GM19397 (cell line): ENCODE measurements at regions not wholly inside any gene's neighbourhood (a gene's known extent, or its start where the extent isn't known, plus 50 kb on each side); places are given as distances from the start of the nearest gene placed in this dataset.

Source experiments
- ATAC-seq: cut with Tn5 transposase; IDR thresholded peaks from one replicate; pipeline ENCODE4 v1.9.1; 2021; ENCODE audit warnings: mild to moderate bottlenecking, moderate library complexity; ENCODE audit not compliant: unreplicated experiment

GRCh38 chr19:31908496-31909225 lies 436.7 kb upstream of the ZNF507 start:
- ATAC-seq = no peak

DNA sequence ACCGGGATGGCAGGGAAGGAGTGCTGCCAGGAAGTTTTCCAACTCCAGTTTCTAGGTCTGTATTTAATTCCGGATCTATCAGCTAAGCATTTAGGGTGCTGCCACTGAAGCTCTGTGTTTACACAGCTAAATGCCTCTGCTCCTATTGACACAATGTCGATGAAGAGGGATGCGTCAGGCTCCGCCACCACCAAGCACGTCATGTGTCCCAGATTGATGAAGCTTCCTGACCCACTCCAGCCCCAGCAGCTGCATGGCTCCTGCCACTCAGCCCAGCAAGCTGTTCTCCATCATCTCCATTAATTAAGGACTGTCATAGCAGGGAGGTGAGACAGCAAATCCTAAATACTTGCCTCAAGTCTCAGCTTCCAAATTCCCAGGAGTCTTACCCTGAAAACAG lies 435.2 kb upstream of the ZNF507 start:
- no peak for ATAC-seq

DNA sequence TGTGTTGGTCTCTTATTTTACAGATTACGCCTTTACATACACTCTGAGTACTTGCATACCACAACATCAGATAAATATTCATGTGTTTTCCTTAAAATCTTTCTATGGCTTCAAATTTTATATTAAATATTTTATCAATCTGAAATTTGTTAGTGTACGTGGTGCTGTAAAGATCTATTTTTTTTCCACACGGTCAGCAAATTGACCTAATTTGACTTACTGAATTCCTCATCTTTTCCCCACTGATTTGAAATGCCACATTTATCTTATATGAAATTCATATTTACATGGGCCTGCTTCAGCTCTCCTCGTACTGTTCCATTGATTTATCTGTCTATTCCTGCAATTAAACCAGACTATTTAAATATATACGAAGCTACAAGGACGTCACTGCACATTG lies 433.8 kb upstream of the ZNF507 start:
- no peak for ATAC-seq

DNA sequence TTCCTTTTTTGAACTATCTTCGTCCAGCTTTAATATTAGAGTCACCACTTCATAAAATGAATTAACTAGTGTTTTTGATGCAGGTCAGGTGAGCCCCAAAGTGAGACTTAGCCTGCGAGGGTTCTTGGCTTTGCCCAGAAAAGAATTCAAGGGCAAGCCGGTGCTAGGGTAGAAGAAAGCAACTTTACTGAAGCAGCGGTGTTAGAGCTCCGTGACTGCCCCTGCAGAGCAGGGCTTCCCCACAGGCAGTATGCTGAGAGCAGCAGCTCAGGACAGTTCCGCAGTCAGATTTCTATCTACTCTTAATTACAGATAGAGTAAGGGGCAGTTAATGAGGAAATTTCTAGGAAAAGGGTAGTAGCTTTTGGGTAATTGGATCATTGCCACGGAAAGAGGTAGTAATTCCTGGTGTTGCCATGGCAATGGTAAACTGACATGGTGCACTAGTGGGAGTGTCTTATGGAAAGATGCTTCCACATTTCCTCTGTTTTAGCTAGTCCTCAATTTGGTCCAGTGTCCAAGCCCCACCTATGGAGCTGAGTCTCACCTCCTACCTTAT lies 432.2 kb upstream of the ZNF507 start:
- no peak for ATAC-seq

GRCh38 chr19:31930401-31930800 lies 415.0 kb upstream of the ZNF507 start:
- no peak for ATAC-seq

DNA sequence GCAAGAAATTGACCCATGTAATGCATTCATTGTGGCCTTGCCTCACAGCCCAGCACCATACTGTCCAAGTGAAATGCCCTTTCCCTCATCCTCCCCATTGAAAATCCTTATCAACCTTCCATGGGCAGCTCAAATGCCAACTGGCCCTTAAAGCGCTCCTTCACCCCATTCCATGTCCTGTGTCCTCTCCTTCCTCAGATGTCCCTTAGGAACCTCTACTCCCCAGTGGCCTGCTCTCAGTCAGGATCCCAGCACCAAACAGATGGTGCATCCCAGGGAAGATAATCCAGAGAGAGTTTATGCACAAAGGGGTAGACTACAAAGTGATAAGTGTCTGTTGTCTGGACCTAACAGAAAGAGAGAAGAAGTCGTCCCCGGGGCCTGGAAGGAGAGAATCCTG lies 407.4 kb upstream of the ZNF507 start:
- no peak for ATAC-seq

- ATAC-seq = no peak
Observed at GRCh38 chr19:31938675-31939074, 406.7 kb upstream of the ZNF507 start.

GRCh38 chr19:31940396-31940795 lies 405.0 kb upstream of the ZNF507 start:
- ATAC-seq = no peak

DNA sequence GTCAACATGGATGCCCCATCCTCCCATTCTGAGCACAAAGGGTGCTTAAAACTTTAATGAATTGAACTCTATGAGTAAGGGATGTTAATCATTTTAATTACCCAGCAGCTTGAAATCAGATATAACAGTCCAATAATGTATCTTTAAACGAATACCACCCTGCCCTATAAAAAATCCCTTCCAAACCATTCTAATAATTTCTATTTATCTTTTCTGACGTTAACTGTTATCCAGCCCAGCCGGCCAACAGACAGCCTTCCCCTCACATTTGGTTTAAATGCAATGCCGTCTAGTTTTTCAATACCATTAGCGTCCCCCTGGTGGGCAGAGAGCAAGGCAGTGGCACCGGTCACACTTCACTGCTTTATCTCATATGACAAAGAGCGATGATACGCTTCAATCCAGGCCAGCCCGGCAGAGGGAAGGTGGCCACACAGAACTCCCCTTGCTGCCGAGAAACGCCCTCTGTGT lies 402.2 kb upstream of the ZNF507 start:
- ATAC-seq = no peak

DNA sequence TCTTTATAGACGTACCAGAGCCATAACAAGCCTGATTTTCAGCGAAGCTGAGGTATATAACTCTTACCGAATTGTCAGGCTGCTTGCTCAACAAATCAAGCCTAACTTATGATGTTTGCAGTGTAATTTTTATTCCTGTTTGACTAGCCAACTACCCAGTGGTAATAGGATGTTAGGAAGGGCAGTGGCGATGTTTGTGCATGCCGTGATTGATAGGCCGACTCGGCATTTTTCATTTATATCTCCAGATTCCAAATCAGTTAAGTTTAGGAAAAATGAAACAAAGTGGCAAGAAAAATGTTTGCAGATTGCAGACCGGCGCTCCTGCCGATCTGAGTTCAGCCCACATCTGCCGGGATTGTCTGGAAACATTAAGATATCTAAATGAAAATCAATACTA lies 401.6 kb upstream of the ZNF507 start:
- no peak for ATAC-seq

DNA sequence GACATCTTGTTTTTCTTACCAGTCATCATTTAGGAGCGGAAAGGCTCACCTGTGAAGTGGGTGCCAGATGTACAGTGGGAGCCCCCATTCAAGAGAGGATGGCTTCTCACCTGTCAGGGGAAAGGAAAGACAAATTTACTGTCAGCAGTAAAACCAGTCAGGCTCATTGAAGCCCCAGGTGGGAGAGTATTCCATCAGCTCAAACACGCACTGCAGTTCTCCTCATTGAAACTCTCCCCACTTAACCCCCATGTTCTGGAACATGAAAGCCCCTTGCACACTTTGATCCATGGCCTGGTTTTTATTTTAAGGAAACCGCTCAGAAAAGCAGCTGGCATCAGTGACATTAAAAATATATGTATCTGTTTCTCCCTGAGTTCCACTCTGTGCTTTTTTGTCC lies 401.1 kb upstream of the ZNF507 start:
- ATAC-seq = no peak

GRCh38 chr19:31946491-31946890 lies 398.9 kb upstream of the ZNF507 start:
- ATAC-seq = no peak

- no peak for ATAC-seq
Observed at GRCh38 chr19:31947436-31948115, 397.8 kb upstream of the ZNF507 start.

DNA sequence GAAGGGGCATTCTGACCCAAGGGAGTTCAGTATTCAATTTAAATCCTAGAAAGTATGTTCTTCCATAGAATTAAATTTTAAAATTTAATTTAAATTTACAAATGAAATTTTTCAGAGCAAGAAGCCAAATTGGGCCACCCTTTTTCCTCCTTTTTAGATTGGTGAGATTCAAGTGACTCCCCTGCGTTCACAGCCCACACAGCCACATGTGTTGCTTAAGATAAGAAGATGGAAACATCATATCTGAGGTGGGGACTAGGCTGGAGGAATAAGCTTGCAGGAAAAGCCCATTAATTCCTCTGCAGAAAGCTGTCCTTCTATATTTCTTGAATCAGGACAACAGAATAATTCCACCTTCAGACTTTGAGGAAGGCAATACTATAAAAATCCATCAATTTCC lies 392.7 kb upstream of the ZNF507 start:
- ATAC-seq = no peak

- ATAC-seq = no peak
Observed at GRCh38 chr19:31955061-31955460, 390.3 kb upstream of the ZNF507 start.

- no peak for ATAC-seq
Observed at GRCh38 chr19:31955884-31956283, 389.5 kb upstream of the ZNF507 start.

- ATAC-seq = no peak
Observed at GRCh38 chr19:31956771-31957392, 388.5 kb upstream of the ZNF507 start.

DNA sequence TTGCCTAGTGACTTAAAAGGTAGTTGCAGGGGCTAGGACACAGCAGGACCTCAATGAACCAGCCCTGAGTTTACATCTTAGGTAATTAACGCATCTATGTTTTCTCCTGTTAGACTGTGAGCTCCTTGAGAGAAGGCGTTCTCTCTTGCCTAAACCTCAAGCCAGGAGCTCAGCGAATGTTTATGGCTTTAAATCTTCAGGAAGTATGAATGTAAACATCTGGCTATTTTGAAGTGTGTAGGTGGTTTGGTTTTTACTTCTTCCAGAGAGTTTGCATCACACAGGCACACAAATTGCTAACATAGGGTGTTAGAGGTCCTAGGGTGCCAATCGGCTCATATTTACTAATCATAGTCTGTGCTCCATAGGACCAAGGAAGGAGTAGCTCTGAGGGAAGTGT lies 387.7 kb upstream of the ZNF507 start:
- no peak for ATAC-seq

- no peak for ATAC-seq
Observed at GRCh38 chr19:31959527-31960018, 385.8 kb upstream of the ZNF507 start.

DNA sequence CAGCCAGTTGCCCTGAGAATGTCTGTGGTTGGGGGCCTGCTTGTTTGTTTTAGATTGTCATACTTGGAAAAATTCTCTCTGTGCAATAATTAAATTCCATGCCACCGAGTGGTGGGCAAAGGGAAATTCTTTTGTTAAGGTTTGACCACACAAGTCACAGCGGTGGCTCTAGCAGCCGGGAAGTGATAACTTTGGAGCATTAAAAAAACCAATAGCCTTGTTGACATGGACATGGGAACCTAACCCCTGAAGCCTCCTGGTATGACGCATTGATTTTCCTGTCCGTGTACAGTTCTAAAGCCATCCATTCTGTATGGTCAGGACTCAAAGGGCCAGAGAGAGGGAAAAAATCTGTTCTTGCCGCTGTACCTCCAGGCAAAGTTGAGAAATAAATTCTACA lies 384.9 kb upstream of the ZNF507 start:
- ATAC-seq = no peak

- no peak for ATAC-seq
Observed at GRCh38 chr19:31961191-31961590, 384.2 kb upstream of the ZNF507 start.

- ATAC-seq = no peak
Observed at GRCh38 chr19:31961667-31962066, 383.7 kb upstream of the ZNF507 start.
